Jurkat, Clone E6-1 (cell line): ENCODE measurements at regions not wholly inside any gene's neighbourhood (a gene's known extent, or its start where the extent isn't known, plus 50 kb on each side); places are given as distances from the start of the nearest gene placed in this dataset.

Source experiments
- DNase-seq: peaks from one replicate; pipeline ENCODE4 v3.0.0-alpha.2; 2011; ENCODE audit warnings: low read depth, low spot score
- H3K4me3 ChIP-seq: 2 replicates; pipeline ENCODE4 v1.5.1; 2011; ENCODE audit warnings: mild to moderate bottlenecking, low read length, control low read depth, moderate library complexity

DNA sequence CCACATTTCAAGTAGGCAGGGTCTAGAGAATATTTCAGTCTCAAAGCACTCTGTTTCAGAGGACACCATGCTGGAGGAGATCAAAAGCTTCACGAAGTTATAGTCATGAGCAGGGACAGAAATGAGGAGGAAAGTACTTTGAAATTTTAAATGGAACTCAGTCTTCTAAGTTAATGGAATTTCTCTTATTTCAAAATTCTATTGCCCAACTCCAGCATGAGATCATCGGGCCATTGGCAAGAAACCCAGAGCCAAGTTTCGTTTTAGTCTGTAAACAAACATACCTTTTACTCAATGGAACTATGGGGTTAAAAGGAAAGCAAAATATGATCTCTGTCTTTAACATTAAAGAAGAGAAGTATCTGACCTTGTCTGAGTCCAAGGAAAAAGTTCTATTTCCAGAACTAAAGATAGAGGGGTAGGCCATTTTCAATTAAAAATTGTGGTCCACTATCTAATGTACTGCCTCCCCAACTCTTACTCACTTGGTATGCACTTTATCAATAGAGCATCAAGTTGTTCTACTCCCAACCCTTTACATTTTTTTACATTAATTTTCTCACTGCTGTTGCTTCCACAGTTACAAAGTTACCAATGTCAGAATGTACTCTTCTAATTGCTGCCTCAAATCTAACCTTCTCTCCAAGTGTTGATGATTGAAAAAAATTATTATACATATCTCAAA is 235.3 kb upstream of the NRSN1 start:
- no peak overlapping the region for H3K4me3 ChIP-seq
- no peak for DNase-seq

DNA sequence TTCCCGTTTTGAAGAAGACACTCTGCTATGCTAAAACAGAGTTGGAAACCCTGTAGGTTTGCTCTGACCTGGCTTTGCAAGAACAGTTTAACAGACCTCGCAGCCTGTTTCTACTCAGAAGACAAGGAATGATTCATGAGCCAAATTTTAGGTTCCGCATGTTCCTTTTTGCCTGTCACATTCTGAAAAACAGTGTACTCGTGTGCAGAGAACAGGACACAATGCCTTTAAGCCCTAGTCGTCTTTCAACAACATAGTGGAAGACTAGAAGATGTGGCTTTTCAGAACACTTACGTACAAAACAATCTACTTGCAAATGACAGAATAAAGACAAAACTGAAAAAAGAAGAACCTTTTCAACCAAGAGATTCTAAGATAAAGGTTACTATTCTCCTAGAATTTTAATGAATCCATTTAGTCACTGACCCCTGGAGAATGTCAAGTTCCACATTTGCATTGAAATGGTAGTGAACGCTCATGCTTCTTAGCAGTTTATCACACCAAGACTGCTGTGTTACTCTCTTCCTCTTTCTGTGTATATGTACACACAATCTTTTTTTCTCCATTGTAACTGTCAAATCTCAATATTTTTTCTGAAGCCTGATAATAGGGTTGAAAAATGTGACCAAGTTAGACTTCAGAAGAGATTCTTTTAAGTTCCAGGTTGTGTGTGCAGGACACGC is 220.7 kb upstream of the NRSN1 start:
- no peak overlapping the region for H3K4me3 ChIP-seq
- no peak for DNase-seq

DNA sequence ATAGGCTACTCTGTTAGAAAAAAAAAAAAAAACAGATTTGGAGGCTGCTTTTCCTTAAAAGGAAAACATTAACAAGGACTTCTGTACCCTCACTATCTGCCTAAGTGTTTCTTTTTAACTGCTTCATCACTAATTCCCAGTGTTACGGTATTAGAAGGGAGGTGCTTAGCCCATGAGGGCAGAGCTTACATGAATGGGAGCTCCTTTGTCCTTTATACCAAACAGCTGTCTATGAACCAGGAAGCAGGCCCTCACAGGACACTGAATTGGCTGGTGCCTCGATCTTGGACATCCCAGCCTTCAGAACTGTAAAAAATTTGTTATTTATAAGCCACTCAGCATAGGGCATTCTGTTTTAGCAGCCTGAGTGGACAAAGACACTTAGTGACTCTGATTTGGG is 215.6 kb upstream of the NRSN1 start:
- DNase-seq, result no peak
- H3K4me3 ChIP-seq, result no peak overlapping the region

DNA sequence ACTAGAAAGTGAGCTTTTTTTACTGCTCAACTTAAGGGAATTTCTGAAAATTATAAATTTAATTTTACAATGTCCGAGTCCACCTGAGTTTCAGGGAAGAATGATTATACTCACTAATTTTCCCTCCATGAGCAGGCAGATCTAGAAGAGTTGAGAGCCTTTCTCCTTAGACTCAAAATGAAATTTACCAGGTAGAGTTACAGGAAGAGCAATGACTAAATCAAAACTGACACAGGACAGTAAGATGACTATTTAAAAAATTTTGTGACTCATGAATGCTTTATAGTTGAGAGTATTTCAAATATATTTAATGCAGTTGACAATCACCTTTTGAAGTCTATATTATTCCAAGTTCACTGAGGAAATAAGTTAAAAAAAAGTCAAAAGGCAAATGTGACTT is 198.1 kb upstream of the NRSN1 start:
- no peak overlapping the region for H3K4me3 ChIP-seq
- DNase-seq, result no peak

DNA sequence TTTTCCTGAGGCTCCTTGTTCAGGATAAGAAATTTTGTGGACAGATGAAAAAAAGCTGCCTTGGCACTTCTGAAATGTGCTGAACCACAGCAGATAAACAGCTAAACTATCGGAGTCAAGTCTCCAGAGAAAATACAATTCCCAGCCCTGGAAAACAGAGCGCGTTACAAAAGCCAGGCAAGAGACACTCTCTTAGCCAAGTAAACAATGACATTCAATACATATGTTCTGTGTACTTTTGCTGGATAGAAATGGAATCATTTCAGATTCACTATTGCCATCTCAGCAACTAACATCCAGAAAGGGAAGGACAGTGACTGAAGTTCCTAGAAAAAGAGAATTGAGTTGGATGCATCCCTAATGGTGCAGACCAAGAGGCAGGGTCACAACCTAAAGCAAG is 196.8 kb upstream of the NRSN1 start:
- DNase-seq, result no peak
- H3K4me3 ChIP-seq, result no peak overlapping the region

DNA sequence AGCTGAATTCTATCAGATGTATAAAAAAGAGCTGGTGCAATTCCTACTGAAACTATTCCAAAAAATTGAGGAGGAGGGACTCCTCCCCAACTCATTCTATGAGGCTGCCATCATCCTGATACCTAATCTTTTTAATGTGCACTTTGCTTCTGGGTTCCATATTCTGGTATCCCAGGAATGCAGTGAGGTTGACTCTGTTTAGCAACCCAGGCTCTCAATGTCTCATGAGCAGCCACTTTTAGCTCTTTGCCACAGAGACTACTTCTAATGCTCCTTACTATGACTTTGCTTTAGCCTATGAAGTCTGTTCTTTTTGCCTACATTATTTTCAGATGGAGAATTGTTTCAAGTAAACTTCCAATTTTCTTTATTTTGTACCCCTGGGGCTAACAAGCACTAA is 185.5 kb upstream of the NRSN1 start:
- DNase-seq, result no peak
- H3K4me3 ChIP-seq, result no peak overlapping the region

DNA sequence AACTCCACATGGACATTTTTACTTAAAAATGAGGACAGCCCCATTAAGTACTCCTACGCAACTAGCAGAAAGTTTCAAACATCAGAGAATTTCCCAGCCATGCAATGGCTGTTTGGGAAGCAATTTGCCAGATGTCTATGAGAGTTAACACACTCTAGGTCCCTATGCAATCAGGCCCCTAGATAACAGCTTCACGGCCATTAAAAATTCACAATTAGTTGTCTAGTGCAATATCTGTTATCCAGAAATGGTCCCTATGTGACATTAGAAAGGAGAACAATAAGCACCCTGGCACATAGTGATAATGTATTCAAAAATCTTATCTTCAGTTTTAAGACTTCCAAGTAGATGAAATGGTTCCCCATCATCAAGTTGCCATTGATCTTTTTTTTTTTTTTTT is 174.3 kb upstream of the NRSN1 start:
- DNase-seq, result no peak
- H3K4me3 ChIP-seq, result no peak overlapping the region

DNA sequence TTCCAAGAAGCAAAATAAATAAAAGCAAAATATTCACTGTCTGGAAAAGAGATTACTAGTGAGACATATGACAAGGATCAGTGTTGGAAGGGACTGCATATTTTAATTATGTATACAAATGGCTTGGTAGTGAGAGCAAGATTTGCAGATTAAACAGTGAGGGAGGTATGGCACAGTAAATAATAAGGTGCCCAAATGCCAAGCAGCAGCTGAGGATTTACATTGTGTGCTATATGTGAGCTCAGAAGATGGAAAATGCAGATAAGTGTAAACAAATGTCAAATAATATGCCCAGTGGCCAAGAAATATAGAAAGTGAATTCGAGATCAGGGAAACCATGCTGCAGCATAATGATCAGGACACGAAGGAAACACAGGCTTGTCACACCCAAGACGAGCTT is 173.8 kb upstream of the NRSN1 start:
- no peak for DNase-seq
- no peak overlapping the region for H3K4me3 ChIP-seq

DNA sequence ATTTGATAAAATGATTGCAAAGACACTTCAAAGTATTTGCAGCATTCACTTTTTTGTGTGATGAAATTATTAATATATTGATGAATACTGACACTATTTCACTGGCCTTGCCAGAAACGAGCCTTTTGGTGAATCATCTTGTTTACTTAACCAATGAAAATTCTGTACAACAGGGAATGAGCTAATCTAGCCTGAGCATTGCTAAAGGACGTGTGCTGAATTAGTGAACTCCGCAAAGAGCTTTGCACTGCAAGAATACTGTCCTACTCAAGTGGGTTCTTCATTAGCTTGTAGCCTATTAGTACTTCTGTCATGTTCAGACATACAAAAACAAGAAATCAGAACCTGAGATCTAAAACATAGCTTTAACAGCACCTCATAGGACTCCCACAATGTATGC is 172.0 kb upstream of the NRSN1 start:
- DNase-seq, result no peak
- H3K4me3 ChIP-seq, result no peak overlapping the region

DNA sequence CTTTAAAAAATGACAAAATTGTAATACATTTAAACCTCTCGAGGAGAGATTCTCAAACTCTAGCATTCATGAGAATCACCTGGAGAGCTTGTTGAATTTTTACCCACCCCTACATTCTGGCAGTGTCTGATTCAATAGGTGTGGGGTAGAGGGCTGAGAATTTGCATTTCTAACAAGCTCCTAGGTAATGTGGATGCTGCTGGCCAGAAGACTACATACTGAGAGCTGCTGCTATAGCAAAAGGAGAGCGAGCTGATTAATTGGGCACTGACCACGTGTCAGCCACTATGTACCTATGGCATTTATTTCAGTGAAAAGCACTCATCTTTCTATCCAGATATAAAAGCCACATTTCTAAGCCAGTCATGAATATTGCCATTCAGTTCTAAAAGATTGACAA is 169.0 kb upstream of the NRSN1 start:
- no peak overlapping the region for H3K4me3 ChIP-seq
- no peak for DNase-seq

DNA sequence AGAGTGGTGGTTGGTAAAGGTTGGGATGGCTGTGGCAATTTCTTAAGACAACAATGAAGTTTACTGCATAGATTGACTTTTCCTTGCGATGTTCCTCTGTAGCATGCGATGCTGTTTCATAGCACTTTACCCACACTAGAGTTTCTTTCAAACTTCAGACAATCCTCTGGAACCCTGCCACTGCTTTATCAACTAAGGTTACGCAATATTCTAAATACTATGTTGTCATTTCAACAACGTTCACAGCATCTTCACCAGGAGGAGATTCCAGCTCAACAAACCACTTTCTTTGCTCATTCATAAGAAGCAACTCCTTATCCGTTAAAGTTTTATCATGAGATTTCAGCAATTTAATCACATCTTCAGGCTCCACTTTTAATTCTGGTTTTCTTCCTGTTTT is 161.2 kb upstream of the NRSN1 start:
- no peak overlapping the region for H3K4me3 ChIP-seq
- no peak for DNase-seq

DNA sequence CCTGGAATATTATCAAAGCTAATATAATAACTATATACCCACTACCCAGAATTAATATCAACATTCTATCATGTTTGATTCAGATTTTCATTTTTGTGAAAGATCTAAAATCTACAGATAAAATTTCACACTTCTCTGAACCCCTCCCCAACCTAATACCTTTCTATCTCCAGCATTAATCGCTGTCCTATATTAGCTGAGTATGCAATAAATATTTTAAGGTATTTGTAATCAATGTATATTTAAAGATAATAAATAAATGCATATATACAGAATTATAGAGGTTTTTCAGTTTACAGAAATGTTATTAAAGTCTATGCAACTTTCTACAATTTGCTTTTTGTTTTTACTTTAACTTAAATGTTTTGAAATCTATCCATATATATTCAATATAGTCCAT is 156.7 kb upstream of the NRSN1 start:
- no peak for DNase-seq
- no peak overlapping the region for H3K4me3 ChIP-seq

DNA sequence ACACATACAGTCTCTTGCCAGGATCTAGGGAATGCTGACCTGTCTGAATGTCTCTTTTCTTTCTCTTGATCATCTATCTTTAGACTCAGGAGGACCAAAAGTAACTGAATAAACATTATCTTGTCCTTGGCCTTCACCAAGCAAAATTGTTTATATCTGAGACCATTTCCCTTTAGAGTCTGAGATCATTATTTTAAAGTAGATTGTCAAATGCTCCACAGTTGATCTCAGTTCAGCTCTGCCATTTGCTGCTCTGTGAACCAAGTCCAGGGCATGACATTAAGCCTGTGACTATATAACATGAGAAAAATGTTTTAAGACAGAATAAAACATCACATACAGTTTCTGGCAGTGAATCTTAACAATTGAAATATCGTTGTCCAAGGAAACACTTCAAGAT is 148.3 kb upstream of the NRSN1 start:
- H3K4me3 ChIP-seq, result no peak overlapping the region
- no peak for DNase-seq

DNA sequence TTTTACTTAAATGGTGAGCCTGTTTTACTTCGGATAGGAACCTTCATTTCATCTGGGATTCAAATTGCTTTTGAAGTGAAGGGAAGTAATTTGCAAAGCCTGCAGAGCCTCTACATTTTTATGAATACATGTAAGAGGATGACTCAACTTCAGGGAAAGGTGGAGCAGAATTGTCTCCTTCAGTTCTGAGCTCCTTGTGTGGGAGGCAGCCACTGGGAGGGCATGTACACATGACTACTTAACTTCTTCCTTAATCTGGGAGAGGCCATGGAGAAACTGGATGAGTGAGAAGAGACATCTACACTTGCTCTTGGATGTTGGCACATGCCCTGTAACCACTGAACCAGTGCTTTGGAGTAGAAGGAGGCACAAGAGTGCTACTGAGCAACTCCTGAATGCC is 145.1 kb upstream of the NRSN1 start:
- no peak overlapping the region for H3K4me3 ChIP-seq
- DNase-seq, result no peak

DNA sequence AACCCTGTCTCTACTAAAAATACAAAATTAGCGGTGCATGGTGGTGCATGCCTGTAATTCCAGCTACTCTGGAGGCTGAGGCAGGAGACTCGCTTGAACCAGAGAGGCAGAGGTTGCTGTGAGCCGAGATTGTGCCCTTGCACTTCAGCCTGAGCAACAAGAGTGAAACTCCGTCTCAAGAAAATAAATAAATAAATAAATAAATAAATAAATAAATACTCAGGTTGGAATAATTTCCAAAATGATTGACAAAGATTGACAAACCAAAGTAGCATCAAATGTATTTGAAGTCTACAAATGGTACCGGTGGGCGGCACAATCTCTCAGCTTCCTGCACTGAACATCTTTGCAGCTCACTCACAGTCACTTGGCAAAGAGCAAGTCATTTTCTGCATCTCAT is 144.1 kb upstream of the NRSN1 start:
- no peak for DNase-seq
- no peak overlapping the region for H3K4me3 ChIP-seq

DNA sequence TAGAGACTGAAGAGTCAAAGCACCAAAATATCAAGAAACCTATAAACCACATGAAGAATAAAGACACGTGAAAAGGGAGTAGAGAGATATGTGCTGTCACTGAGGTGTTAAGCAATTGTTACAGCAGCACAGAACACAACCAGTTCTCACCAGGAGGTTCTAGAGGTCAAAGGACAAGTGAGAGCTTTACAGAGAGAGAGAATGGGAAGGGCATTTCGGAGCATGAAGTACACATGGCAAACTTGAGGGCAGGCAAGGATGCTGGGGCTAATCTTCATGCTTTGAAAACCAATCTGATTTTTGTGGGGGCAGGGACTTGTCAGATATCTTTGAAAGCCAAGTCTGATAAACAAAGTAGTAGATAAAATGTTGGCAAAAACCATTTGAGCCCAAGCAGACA is 142.3 kb upstream of the NRSN1 start:
- H3K4me3 ChIP-seq, result no peak overlapping the region
- DNase-seq, result no peak

DNA sequence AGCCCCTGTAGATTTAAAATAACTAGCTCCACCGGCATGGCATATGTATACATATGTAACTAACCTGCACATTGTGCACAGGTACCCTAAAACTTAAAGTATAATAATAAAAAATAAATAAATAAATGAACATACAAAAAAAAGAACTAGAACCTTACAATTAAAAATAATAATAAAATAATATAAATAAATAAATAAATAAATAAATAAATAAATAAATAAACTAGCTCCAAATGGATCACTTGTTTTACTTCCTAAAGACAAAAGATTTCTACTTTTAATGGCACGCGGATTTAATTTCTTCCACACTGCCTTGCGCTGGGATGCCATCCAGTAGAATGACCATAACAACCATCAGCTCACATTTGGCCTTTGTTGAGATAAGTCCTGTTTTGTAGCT is 141.0 kb upstream of the NRSN1 start:
- no peak for DNase-seq
- H3K4me3 ChIP-seq, result no peak overlapping the region

DNA sequence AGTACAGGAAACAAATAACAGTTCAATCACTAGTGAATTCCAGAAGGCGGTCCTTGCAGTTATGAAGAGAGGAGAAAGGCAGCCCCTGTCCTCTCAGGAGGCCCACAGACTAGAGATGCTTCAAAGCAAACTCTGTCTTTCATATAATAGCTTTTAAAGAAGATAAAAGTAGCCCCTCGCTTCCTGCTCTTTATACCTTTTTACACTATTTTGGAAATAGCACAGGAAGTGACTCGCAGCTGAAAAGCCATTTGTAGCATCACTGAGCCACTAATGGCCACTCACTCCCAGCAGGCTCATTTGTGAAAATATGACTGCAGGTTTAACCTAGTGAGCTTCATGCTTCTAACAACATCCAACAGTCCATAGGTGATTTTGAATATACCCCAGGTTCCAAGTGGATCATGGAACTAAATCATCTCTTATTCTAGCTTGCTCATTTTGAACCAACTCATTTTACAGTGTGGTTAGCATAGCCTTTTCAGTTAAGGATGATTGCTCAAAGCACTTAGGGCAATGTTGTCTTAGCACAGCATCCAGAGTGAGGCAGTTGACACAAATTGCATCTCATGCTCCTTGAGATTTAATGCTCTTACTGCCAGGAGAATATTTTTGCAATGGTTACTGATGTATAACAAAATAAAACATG is 136.0 kb upstream of the NRSN1 start:
- DNase-seq, result no peak
- no peak overlapping the region for H3K4me3 ChIP-seq

DNA sequence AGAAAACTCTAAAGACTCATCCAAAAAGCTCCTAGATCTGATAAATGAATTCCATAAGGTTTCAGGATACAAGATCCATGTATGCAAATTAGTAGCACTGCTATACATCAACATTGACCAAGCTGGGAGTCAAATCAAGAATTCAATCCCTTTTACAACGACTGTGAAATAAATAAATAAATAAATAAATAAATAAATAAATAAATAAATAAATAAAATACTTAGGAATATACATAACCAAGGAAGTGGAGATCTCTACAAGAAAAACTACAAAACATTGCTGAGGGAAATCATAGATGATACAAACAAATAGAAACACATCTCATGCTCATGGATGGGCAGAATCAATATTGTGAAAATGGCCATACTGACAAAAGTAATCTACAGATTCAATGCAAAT is 132.0 kb upstream of the NRSN1 start:
- no peak for DNase-seq
- no peak overlapping the region for H3K4me3 ChIP-seq

DNA sequence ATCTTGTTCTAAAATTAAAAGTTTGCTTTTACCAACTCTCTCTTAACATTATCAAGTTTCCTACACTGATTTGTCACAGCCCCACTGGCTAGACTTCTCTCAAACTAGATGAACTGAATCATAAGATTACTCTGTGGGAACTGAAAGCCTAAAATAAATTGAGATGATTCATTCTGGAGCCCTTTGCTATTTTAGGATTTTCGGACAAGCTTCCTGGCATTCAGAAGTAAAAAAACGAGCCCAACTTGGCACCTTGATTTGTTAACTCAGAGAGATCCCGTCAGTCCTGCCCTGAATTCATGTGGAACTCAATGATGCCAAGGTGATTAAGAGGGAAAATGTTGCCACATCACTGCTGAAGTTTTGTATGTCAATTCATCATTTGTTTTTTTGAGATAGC is 122.0 kb upstream of the NRSN1 start:
- no peak overlapping the region for H3K4me3 ChIP-seq
- no peak for DNase-seq

DNA sequence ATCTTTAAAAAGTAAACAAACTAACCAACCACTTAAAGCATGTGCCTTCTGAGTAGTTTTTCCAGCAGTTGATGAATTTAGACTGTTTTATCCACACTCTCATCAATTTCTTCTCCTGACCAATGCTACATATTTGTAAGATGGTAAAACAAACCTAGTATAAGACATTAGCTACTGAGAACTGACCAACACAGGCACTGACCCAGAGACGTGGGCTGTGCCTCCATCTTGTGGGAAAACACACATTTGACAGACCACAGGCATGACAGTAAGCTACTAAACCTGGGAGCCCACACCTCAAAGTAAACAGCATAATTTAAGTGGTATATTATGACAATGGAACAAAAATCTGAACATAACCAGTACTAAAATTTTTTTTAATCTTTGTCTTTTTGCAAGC is 121.4 kb upstream of the NRSN1 start:
- DNase-seq, result no peak
- H3K4me3 ChIP-seq, result no peak overlapping the region
